K562 (cell line): ENCODE measurements at regions not wholly inside any gene's neighbourhood (a gene's known extent, or its start where the extent isn't known, plus 50 kb on each side); places are given as distances from the start of the nearest gene placed in this dataset.

Experiments used
- ATAC-seq: fragments of 200-7000 bp; cut with Tn5 transposase; 3 replicates; pipeline ENCODE4 v1.9.1; 2020; ENCODE audit warnings: moderate library complexity
- BruUV-seq: library from RNA; stranded (reverse); fragments of 400-500 nt; replicated peaks from 2 replicates; lab custom pipeline; 2021; lab: Mats Ljungman, UMichigan
- CTCF ChIA-PET: fragments of 300-600 bp; formaldehyde crosslinking; extraction: SDS; loops from one replicate; lab custom pipeline; 2021; ENCODE audit warnings: low intra/inter-chr PET ratio; lab: Yijun Ruan, JAX
- POLR2A ChIA-PET: fragments of 300-600, 350-650 bp; sonication (Branson Sonifier 250); formaldehyde crosslinking; extraction: SDS; loops from one replicate; lab custom pipeline; 2021; ENCODE audit warnings: antibody characterized with exemption, inconsistent platforms; lab: Yijun Ruan, JAX
- DNase-seq, 4 experiments: peaks; one replicate each; pipeline versions ENCODE4 v3.0.0 to v3.0.0-alpha.2; 2011 to 2018; ENCODE audit warnings: low spot score in 3 of 4, mixed read lengths in 3 of 4; ENCODE audit errors: extremely low read depth in 1 of 4
- FAIRE-seq: peaks from 2 replicates; lab custom pipeline; 2011; peaks lifted over from hg19 to GRCh38; lab: Jason Lieb, UNC
- H2AFZ ChIP-seq: 2 replicates; pipeline ENCODE4 v1.6.0; 2011; ENCODE audit warnings: low read depth, low read length, control low read depth, inconsistent platforms
- H3K27ac ChIP-seq: fragments of 200-600 bp; 3 replicates; pipeline ENCODE4 v1.8.0; 2011; ENCODE audit warnings: low read depth, mild to moderate bottlenecking, control low read depth, inconsistent platforms, low read length, moderate library complexity, mixed read lengths; ENCODE audit errors: extremely low read depth
- H3K27me3 ChIP-seq, 2 experiments: fragments of 300-600 bp in 1 of 2; 2 replicates in 1 of 2; 3 replicates in 1 of 2; pipeline versions ENCODE4 v1.6.0 to v1.8.0; 2011; ENCODE audit warnings: inconsistent platforms in 2 of 2, low read length in 2 of 2, mild to moderate bottlenecking in 1 of 2, mixed read lengths in 1 of 2, moderate library complexity in 1 of 2; ENCODE audit not compliant: control insufficient read depth in 2 of 2, insufficient read depth in 2 of 2
- H3K36me3 ChIP-seq: fragments of 300-600 bp; 3 replicates; pipeline ENCODE4 v1.8.0; 2011; ENCODE audit warnings: mild to moderate bottlenecking, low read length, inconsistent platforms; ENCODE audit not compliant: control insufficient read depth, insufficient read depth
- H3K4me1 ChIP-seq, 2 experiments: fragments of 200-600 bp in 1 of 2; replicated peaks in 1 of 2; 2 replicates in 1 of 2; 3 replicates in 1 of 2; pipeline versions ENCODE4 v1.5.1 to v1.8.0; 2011; ENCODE audit warnings: inconsistent platforms in 2 of 2, low read length in 2 of 2, mild to moderate bottlenecking in 1 of 2, mixed read lengths in 1 of 2, moderate library complexity in 1 of 2; ENCODE audit not compliant: control insufficient read depth in 2 of 2, insufficient read depth in 2 of 2
- H3K4me2 ChIP-seq: 2 replicates; pipeline ENCODE4 v1.6.1; 2011; ENCODE audit warnings: low read length, control low read depth, inconsistent platforms, mixed read lengths; ENCODE audit not compliant: insufficient read depth
- H3K4me3 ChIP-seq: fragments of 200-600 bp; sonication (generic), shearing (Covaris generic); 2 replicates; pipeline ENCODE4 v1.5.1; 2016; ENCODE audit warnings: control low read depth, inconsistent platforms
- H3K79me2 ChIP-seq: fragments of 200-600 bp; 3 replicates; pipeline ENCODE4 v1.8.0; 2011; ENCODE audit warnings: low read length, inconsistent platforms; ENCODE audit not compliant: control insufficient read depth, insufficient read depth
- H3K9ac ChIP-seq, 2 experiments: 2 replicates each; pipeline versions ENCODE4 v1.6.0 to v1.6.1; 2011; ENCODE audit warnings: low read depth in 2 of 2, low read length in 2 of 2, control low read depth in 1 of 2, inconsistent platforms in 1 of 2, mild to moderate bottlenecking in 1 of 2, mixed read lengths in 1 of 2; ENCODE audit not compliant: insufficient read depth in 1 of 2
- H3K9me1 ChIP-seq: one replicate; pipeline ENCODE4 v1.6.0; 2011; ENCODE audit warnings: inconsistent platforms, mild to moderate bottlenecking, low read length, moderate library complexity; ENCODE audit not compliant: control insufficient read depth, insufficient read depth
- H3K9me3 ChIP-seq: replicated peaks from 2 replicates; pipeline ENCODE4 v1.5.1; 2011; ENCODE audit warnings: low read depth, low read length, inconsistent platforms; ENCODE audit not compliant: control insufficient read depth, insufficient read depth
- H4K20me1 ChIP-seq: replicated peaks from 2 replicates; pipeline ENCODE4 v1.6.1; 2011; ENCODE audit warnings: low read length, inconsistent platforms, mixed read lengths; ENCODE audit not compliant: control insufficient read depth, insufficient read depth
- BHLHE40 ChIP-seq: IDR thresholded peaks from 2 replicates; pipeline ENCODE4 v1.6.1; 2011; ENCODE audit warnings: low read length, improper control_type of control experiment
- GABPB2 ChIP-seq: fragments of 250-450 bp; sonication (Bioruptor Pico); conservative IDR thresholded peaks from 2 replicates; pipeline ENCODE4 v1.5.1; 2021; ENCODE audit warnings: mild to moderate bottlenecking
- TFE3 ChIP-seq: fragments of 450-650 bp; formaldehyde crosslinking; IDR thresholded peaks from 2 replicates; pipeline ENCODE4 v1.4.0; 2020; ENCODE audit warnings: mild to moderate bottlenecking, mixed read lengths
- ZNF318 ChIP-seq, 2 experiments: fragments of 450-650 bp; IDR thresholded peaks; 2 replicates each; pipeline ENCODE4 v1.6.1; 2016; ENCODE audit warnings: mild to moderate bottlenecking in 2 of 2, borderline replicate concordance in 1 of 2, low read depth in 1 of 2, moderate library complexity in 1 of 2
- WGBS: fragments of 100-300 bp; shearing (Covaris generic); methylation state at CpG from one replicate; pipeline ENCODE4 v1.1.6; 2016; ENCODE audit warnings: low coverage, mixed read lengths; ENCODE audit not compliant: insufficient coverage; ENCODE audit errors: missing lambda C conversion rate; 5-methylcytosine and 5-hydroxymethylcytosine counted together
- in situ Hi-C: fragments of 300-500 bp; cut with MboI; formaldehyde crosslinking; loops from 4 replicates; pipeline ENCODE4 v1.15.0; 2018; ENCODE audit warnings: inconsistent platforms, mixed read lengths
- intact Hi-C: fragments of 100-400 bp; cut with micrococcal nuclease; formaldehyde crosslinking; loops from 2 replicates; pipeline ENCODE4 v1.14.2; 2022

- no peaks in the 10 kb centered on the region for H3K9me1 ChIP-seq
- no TSS peak for BruUV-seq
- DNase-seq, result no peak
Observed at GRCh38 chr2:217482056-217482710, 520.6 kb downstream of the TNS1 start.

More at GRCh38 chr2:217482056-217482710, 520.6 kb downstream of the TNS1 start:
- ChIA-PET POLR2A (no interaction called here), CTCF (no interaction called here)
- no peaks in the 10 kb centered on the region; a peak in 1 of 5 replicates for H3K27me3 ChIP-seq
- no peak overlapping the region for H3K9ac ChIP-seq
- intact Hi-C loops, result no loop called here
- in situ Hi-C loops, result no loop called here
- H3K9me3 ChIP-seq, result no peaks in the 10 kb centered on the region
- no peak overlapping the region for H3K27ac ChIP-seq
- ATAC-seq, result no peak
- H3K4me2 ChIP-seq, result no peak overlapping the region
- no peak for FAIRE-seq
- H3K4me1 ChIP-seq, result no peaks in the 10 kb centered on the region
- H3K4me3 ChIP-seq, result no peak overlapping the region
- H4K20me1 ChIP-seq, result no peaks in the 10 kb centered on the region
- 0% methylated on average over 1 of the region's 1 CpG for WGBS
- H3K79me2 ChIP-seq, result no peaks in the 10 kb centered on the region
- no peaks in the 10 kb centered on the region for H3K36me3 ChIP-seq
- H2AFZ ChIP-seq, result no peak overlapping the region
- TF ChIP-seq TFE3 (CRISPR knock-in tag), result no peak
- TF ChIP-seq GABPB2 (CRISPR knock-in tag), result no peak
- TF ChIP-seq BHLHE40, result no peak
- no peak for TF ChIP-seq ZNF318 (IDR thresholded peaks at IDR 0.05; ENCODE audit: borderline replicate concordance in 1 of 2, low read depth in 1 of 2)
- TF ChIP-seq, all 486 proteins: peak for 0
